DND-41 (cell line): ENCODE measurements at regions not wholly inside any gene's neighbourhood (a gene's known extent, or its start where the extent isn't known, plus 50 kb on each side); places are given as distances from the start of the nearest gene placed in this dataset.

Experiments used
- CTCF ChIP-seq: IDR thresholded peaks from 2 replicates; pipeline ENCODE4 v1.5.1; 2012; ENCODE audit warnings: borderline replicate concordance, low read length, moderate library complexity, mild to moderate bottlenecking; ENCODE audit not compliant: poor library complexity, severe bottlenecking; ENCODE audit errors: extremely low read depth
- EZH2 ChIP-seq: IDR thresholded peaks from 3 replicates; pipeline ENCODE4 v1.6.1; 2012; ENCODE audit warnings: borderline replicate concordance, low read depth, mild to moderate bottlenecking, moderate library complexity, low read length, inconsistent platforms; ENCODE audit not compliant: severe bottlenecking

GRCh38 chr6:145087034-145087433, 648.3 kb downstream of the EPM2A start:
- TF ChIP-seq CTCF: no peak
- TF ChIP-seq EZH2: no peak
